ENCODE measurements at regions not wholly inside any gene's neighbourhood (a gene's known extent, or its start where the extent isn't known, plus 50 kb on each side); places are given as distances from the start of the nearest gene placed in this dataset.

DNA sequence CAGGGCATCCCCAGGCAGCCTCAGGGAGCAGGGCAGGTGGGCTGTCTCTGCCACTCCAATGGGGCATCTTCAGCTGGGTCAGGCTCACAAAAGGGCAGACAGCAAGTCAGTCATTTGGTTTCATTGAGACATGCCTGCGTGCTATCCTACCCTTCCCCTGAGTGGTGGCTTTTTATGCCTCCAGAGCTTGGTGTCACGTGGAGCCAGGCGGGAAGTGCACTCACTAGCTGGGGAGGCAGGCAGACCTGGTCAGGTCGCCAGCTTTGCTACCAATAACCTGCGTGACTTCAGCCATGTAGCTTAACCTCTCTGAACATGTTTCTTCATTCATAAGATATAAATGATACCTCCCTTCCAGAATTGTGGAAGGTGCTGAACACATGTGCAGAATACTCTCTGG, 415.0 kb downstream of the SOX9 start:
- Histone ChIP-seq H3K27ac (ENCODE audit: low read length) (no peak overlapping the region), H3K4me1 (ENCODE audit: low read length) (peaks cover 3% of the 10 kb centered on the region; the same call in 1 of the 2 replicates), H3K9ac (ENCODE audit: low read length) (no peak overlapping the region), H3K36me3 (replicated peaks; ENCODE audit: insufficient read depth, low read length) (no peaks in the 10 kb centered on the region), H3K27me3 (replicated peaks; ENCODE audit: insufficient read depth, low read length) (no peaks in the 10 kb centered on the region), H2AFZ (ENCODE audit: low read length) (no peak overlapping the region), H3F3A (ENCODE audit: insufficient read depth, low read length) (no peaks in the 10 kb centered on the region), H3K4me3 (ENCODE audit: low read length) (no peak overlapping the region), H3K79me2 (ENCODE audit: low read length) (peaks cover 98% of the 10 kb centered on the region), H3K9me3 (replicated peaks; ENCODE audit: insufficient read depth, low read length) (no peaks in the 10 kb centered on the region), H3K4me2 (ENCODE audit: low read depth, low read length) (no peak overlapping the region), H3K9me2 (replicated peaks; ENCODE audit: insufficient read depth, low read length) (no peaks in the 10 kb centered on the region), H4K20me1 (ENCODE audit: insufficient read depth, low read length) (peaks cover 14% of the 10 kb centered on the region)
- no peak for DNase-seq
- no peak for TF ChIP-seq EZH2 (optimal IDR thresholded peaks at IDR 0.05; ENCODE audit: low read depth, low read length)
- no peak for TF ChIP-seq EZH2phosphoT487 (IDR thresholded peaks at IDR 0.05; ENCODE audit: low read length)
- TF ChIP-seq, protein P1, sequence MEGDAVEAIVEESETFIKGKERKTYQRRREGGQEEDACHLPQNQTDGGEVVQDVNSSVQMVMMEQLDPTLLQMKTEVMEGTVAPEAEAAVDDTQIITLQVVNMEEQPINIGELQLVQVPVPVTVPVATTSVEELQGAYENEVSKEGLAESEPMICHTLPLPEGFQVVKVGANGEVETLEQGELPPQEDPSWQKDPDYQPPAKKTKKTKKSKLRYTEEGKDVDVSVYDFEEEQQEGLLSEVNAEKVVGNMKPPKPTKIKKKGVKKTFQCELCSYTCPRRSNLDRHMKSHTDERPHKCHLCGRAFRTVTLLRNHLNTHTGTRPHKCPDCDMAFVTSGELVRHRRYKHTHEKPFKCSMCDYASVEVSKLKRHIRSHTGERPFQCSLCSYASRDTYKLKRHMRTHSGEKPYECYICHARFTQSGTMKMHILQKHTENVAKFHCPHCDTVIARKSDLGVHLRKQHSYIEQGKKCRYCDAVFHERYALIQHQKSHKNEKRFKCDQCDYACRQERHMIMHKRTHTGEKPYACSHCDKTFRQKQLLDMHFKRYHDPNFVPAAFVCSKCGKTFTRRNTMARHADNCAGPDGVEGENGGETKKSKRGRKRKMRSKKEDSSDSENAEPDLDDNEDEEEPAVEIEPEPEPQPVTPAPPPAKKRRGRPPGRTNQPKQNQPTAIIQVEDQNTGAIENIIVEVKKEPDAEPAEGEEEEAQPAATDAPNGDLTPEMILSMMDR (IDR thresholded peaks at IDR 0.05; ENCODE audit: low read length) = no peak

DNA sequence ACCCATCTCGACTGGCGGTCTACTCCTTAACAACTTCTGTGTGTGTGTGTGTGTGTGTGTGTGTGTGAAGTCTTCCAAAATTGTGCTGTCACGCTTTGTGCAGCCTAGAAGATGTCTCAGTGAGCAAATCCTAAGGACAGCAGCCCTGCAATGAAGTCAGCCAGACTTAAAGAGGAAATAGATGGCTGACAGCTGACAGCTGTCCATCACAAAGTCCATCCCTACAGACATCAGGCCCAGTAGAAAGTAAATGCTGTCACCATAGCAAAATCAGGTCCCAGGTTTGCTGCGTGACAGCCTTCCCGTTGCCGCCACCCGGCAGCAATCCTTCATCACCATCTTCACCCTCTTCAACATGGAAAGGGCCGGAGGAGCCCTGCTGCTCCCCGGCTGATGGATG, 416.0 kb downstream of the SOX9 start:
- H3K4me3 ChIP-seq (ENCODE audit: low read length) = no peak overlapping the region
- H3K79me2 ChIP-seq (ENCODE audit: low read length) = peaks cover 98% of the 10 kb centered on the region
- no peaks in the 10 kb centered on the region for H3K9me2 ChIP-seq (replicated peaks; ENCODE audit: insufficient read depth, low read length)
- DNase-seq = no peak
- H3K9me3 ChIP-seq (replicated peaks; ENCODE audit: insufficient read depth, low read length) = no peaks in the 10 kb centered on the region
- no peak overlapping the region for H2AFZ ChIP-seq (ENCODE audit: low read length)
- no peaks in the 10 kb centered on the region for H3K27me3 ChIP-seq (replicated peaks; ENCODE audit: insufficient read depth, low read length)
- H3F3A ChIP-seq (ENCODE audit: insufficient read depth, low read length) = no peaks in the 10 kb centered on the region
- peaks cover 3% of the 10 kb centered on the region; the same call in 1 of the 2 replicates for H3K4me1 ChIP-seq (ENCODE audit: low read length)
- no peaks in the 10 kb centered on the region for H3K36me3 ChIP-seq (replicated peaks; ENCODE audit: insufficient read depth, low read length)
- no peak overlapping the region for H3K27ac ChIP-seq (ENCODE audit: low read length)
- H3K4me2 ChIP-seq (ENCODE audit: low read depth, low read length) = no peak overlapping the region
- H4K20me1 ChIP-seq (ENCODE audit: insufficient read depth, low read length) = peaks cover 16% of the 10 kb centered on the region
- no peak overlapping the region for H3K9ac ChIP-seq (ENCODE audit: low read length)
- TF ChIP-seq, protein P1 (IDR thresholded peaks at IDR 0.05; ENCODE audit: low read length) = no peak
- no peak for TF ChIP-seq EZH2phosphoT487 (IDR thresholded peaks at IDR 0.05; ENCODE audit: low read length)
- TF ChIP-seq EZH2 (optimal IDR thresholded peaks at IDR 0.05; ENCODE audit: low read depth, low read length) = no peak

DNA sequence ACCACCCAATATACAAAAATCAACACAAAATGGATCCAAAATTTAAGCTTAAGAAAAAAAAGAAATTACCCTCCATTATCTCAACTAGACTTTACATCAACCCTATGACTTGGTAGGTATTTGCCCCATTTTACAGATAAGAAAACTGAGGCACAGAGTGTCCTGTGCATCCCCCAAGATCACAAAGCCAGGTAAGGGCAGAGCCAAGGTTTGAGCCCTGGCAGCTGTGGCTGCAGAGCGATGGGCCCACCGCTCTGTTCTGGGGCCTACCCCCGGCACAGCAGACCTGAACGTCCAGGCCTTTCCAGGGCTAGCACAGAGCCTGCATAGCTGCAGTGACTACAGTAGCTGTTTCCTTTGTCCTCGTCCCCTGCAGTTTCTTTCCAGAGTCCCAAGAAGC, 417.6 kb downstream of the SOX9 start:
- H3K9ac ChIP-seq (ENCODE audit: low read length) = no peak overlapping the region
- H3F3A ChIP-seq (ENCODE audit: insufficient read depth, low read length) = no peaks in the 10 kb centered on the region
- no peaks in the 10 kb centered on the region for H3K9me2 ChIP-seq (replicated peaks; ENCODE audit: insufficient read depth, low read length)
- TF ChIP-seq, protein P1 (IDR thresholded peaks at IDR 0.05; ENCODE audit: low read length) = no peak
- no peak for TF ChIP-seq EZH2phosphoT487 (IDR thresholded peaks at IDR 0.05; ENCODE audit: low read length)
- no peak for TF ChIP-seq EZH2 (optimal IDR thresholded peaks at IDR 0.05; ENCODE audit: low read depth, low read length)
- no peak overlapping the region for H3K4me3 ChIP-seq (ENCODE audit: low read length)
- H3K36me3 ChIP-seq (replicated peaks; ENCODE audit: insufficient read depth, low read length) = no peaks in the 10 kb centered on the region
- no peak overlapping the region for H3K4me2 ChIP-seq (ENCODE audit: low read depth, low read length)
- no peaks in the 10 kb centered on the region for H3K27me3 ChIP-seq (replicated peaks; ENCODE audit: insufficient read depth, low read length)
- no peak overlapping the region for H2AFZ ChIP-seq (ENCODE audit: low read length)
- H3K27ac ChIP-seq (ENCODE audit: low read length) = no peak overlapping the region
- H3K4me1 ChIP-seq (ENCODE audit: low read length) = peaks cover 3% of the 10 kb centered on the region; the same call in 1 of the 2 replicates
- peaks cover 98% of the 10 kb centered on the region for H3K79me2 ChIP-seq (ENCODE audit: low read length)
- peaks cover 16% of the 10 kb centered on the region for H4K20me1 ChIP-seq (ENCODE audit: insufficient read depth, low read length)
- DNase-seq = no peak
- no peaks in the 10 kb centered on the region for H3K9me3 ChIP-seq (replicated peaks; ENCODE audit: insufficient read depth, low read length)
